ENCODE measurements at regions not wholly inside any gene's neighbourhood (a gene's known extent, or its start where the extent isn't known, plus 50 kb on each side); places are given as distances from the start of the nearest gene placed in this dataset.

DNA sequence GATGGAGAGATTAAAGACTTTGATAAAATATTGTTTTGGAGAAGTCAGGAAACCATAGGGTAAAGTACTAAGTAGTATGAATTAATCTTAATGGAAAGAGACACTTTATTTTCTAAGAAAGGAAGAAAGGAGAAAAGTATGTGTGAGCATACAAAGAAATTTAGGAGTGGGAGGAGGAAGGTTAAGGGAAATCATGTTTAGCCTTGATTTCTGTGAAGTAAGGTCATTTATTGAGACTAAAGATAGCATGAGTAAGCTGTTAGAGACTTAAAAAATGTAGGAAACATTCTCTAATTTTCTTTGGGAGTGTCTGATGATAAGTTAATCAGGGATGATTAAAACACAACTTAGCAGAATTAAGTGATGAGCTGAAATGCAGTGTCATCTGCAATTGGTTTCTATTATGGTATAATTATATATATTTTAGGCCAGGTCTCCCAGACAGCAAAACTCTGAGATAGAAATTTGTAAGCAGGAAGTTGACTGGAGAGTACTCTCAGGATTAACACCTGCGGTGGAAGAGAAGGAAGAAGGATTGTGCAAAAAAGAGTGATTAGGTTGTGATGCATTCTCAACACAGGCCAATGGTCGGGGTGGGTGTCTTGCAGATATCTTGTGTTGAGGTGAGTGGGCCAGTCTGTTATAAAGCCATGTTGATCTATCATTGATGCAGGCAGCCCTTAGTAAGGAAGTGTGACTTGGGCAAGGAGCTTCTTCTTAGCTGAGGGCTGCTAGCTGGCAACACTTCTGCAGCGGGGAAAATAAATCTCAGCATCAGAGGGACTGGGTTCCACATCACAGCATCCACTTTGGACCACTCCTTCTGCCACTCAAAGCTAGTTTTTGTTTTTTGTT is 256.2 kb downstream of the AEBP2 start:
- no peak overlapping the region for H3K4ac ChIP-seq (ENCODE audit: low read depth, low read length)
- no peak overlapping the region for H3K4me2 ChIP-seq (ENCODE audit: low read length)
- no peaks in the 10 kb centered on the region for H3K79me1 ChIP-seq (ENCODE audit: low read length)
- H3K9ac ChIP-seq (ENCODE audit: low read length) = no peak overlapping the region
- no peaks in the 10 kb centered on the region for H3K79me2 ChIP-seq (ENCODE audit: control insufficient read depth, insufficient read depth, low read length, poor library complexity)
- no peak overlapping the region for H3K18ac ChIP-seq (ENCODE audit: low read length)
- H3K27me3 ChIP-seq (ENCODE audit: insufficient read depth, low read length) = no peaks in the 10 kb centered on the region
- H3K4me1 ChIP-seq (ENCODE audit: control insufficient read depth in 1 of 2, insufficient read depth in 2 of 2, low read length in 2 of 2) = no peaks in the 10 kb centered on the region
- no peak overlapping the region for H2BK120ac ChIP-seq (ENCODE audit: insufficient read depth, low read length, poor library complexity)
- no peak overlapping the region for H2AK5ac ChIP-seq (ENCODE audit: low read length)
- H3K4me3 ChIP-seq (ENCODE audit: low read depth, low read length) = no peak overlapping the region
- no peak overlapping the region for H2AFZ ChIP-seq (ENCODE audit: insufficient read depth, low read length, poor library complexity)
- DNase-seq = no peak
- H3K36me3 ChIP-seq (ENCODE audit: control insufficient read depth in 1 of 2, insufficient read depth in 2 of 2, low read length in 2 of 2) = no peaks in the 10 kb centered on the region
- no peak overlapping the region for H2BK5ac ChIP-seq (ENCODE audit: low read depth, low read length, poor library complexity)
- H4K91ac ChIP-seq (ENCODE audit: low read depth, low read length) = no peak overlapping the region
- WGBS (ENCODE audit: extremely low coverage, insufficient coverage, insufficient read length) = no CpG with 5 or more reads among the region's 3 CpGs
- H3K27ac ChIP-seq (ENCODE audit: low read depth, low read length) = no peak overlapping the region
- no peak overlapping the region for H2BK12ac ChIP-seq (ENCODE audit: low read length)
- H3K23ac ChIP-seq (ENCODE audit: low read length) = no peak overlapping the region
- H3K9me3 ChIP-seq (ENCODE audit: insufficient read depth, low read depth, low read length) = no peaks in the 10 kb centered on the region
- H4K12ac ChIP-seq (ENCODE audit: low read depth, low read length) = no peak overlapping the region
- H3K14ac ChIP-seq (ENCODE audit: low read length) = no peak overlapping the region
- H4K8ac ChIP-seq (ENCODE audit: low read depth, low read length) = no peak overlapping the region

GRCh38 chr12:19700969-19701368 is 261.7 kb downstream of the AEBP2 start:
- Histone ChIP-seq H3K4me1 (ENCODE audit: control insufficient read depth in 1 of 2, insufficient read depth in 2 of 2, low read length in 2 of 2) (no peaks in the 10 kb centered on the region), H3K9me3 (ENCODE audit: insufficient read depth, low read depth, low read length) (peaks cover 5% of the 10 kb centered on the region), H3K4me2 (ENCODE audit: low read length) (no peak overlapping the region), H3K36me3 (ENCODE audit: control insufficient read depth in 1 of 2, insufficient read depth in 2 of 2, low read length in 2 of 2) (no peaks in the 10 kb centered on the region), H3K79me1 (ENCODE audit: low read length) (no peaks in the 10 kb centered on the region), H2BK12ac (ENCODE audit: low read length) (no peak overlapping the region), H3K23ac (ENCODE audit: low read length) (no peak overlapping the region), H3K27me3 (ENCODE audit: insufficient read depth, low read length) (no peaks in the 10 kb centered on the region), H4K12ac (ENCODE audit: low read depth, low read length) (no peak overlapping the region), H4K8ac (ENCODE audit: low read depth, low read length) (no peak overlapping the region), H3K4me3 (ENCODE audit: low read depth, low read length) (peak overlapping the region; percentile 25), H3K9ac (ENCODE audit: low read length) (no peak overlapping the region), H2BK5ac (ENCODE audit: low read depth, low read length, poor library complexity) (no peak overlapping the region), H3K27ac (ENCODE audit: low read depth, low read length) (no peak overlapping the region), H3K14ac (ENCODE audit: low read length) (no peak overlapping the region), H2AFZ (ENCODE audit: insufficient read depth, low read length, poor library complexity) (no peak overlapping the region), H2AK5ac (ENCODE audit: low read length) (no peak overlapping the region), H4K91ac (ENCODE audit: low read depth, low read length) (no peak overlapping the region), H3K18ac (ENCODE audit: low read length) (no peak overlapping the region), H2BK120ac (ENCODE audit: insufficient read depth, low read length, poor library complexity) (no peak overlapping the region), H3K4ac (ENCODE audit: low read depth, low read length) (no peak overlapping the region), H3K79me2 (ENCODE audit: control insufficient read depth, insufficient read depth, low read length, poor library complexity) (no peaks in the 10 kb centered on the region)
- no CpG with 5 or more reads among the region's 4 CpGs for WGBS (ENCODE audit: extremely low coverage, insufficient coverage, insufficient read length)
- no peak for DNase-seq

- H3K23ac ChIP-seq (ENCODE audit: low read length) = no peak overlapping the region
- H3K4me2 ChIP-seq (ENCODE audit: low read length) = no peak overlapping the region
- H4K12ac ChIP-seq (ENCODE audit: low read depth, low read length) = no peak overlapping the region
- H4K91ac ChIP-seq (ENCODE audit: low read depth, low read length) = no peak overlapping the region
- H2BK5ac ChIP-seq (ENCODE audit: low read depth, low read length, poor library complexity) = no peak overlapping the region
- H3K79me2 ChIP-seq (ENCODE audit: control insufficient read depth, insufficient read depth, low read length, poor library complexity) = no peaks in the 10 kb centered on the region
- no peaks in the 10 kb centered on the region for H3K79me1 ChIP-seq (ENCODE audit: low read length)
- H3K27me3 ChIP-seq (ENCODE audit: insufficient read depth, low read length) = no peaks in the 10 kb centered on the region
- no peak overlapping the region for H3K14ac ChIP-seq (ENCODE audit: low read length)
- H3K4ac ChIP-seq (ENCODE audit: low read depth, low read length) = no peak overlapping the region
- H2AK5ac ChIP-seq (ENCODE audit: low read length) = no peak overlapping the region
- H4K8ac ChIP-seq (ENCODE audit: low read depth, low read length) = no peak overlapping the region
- no peaks in the 10 kb centered on the region for H3K36me3 ChIP-seq (ENCODE audit: control insufficient read depth in 1 of 2, insufficient read depth in 2 of 2, low read length in 2 of 2)
- WGBS (ENCODE audit: extremely low coverage, insufficient coverage, insufficient read length) = no CpG with 5 or more reads among the region's 1 CpG
- peaks cover 5% of the 10 kb centered on the region for H3K9me3 ChIP-seq (ENCODE audit: insufficient read depth, low read depth, low read length)
- H2AFZ ChIP-seq (ENCODE audit: insufficient read depth, low read length, poor library complexity) = no peak overlapping the region
- no peak overlapping the region for H2BK120ac ChIP-seq (ENCODE audit: insufficient read depth, low read length, poor library complexity)
- H3K27ac ChIP-seq (ENCODE audit: low read depth, low read length) = no peak overlapping the region
- no peaks in the 10 kb centered on the region for H3K4me1 ChIP-seq (ENCODE audit: control insufficient read depth in 1 of 2, insufficient read depth in 2 of 2, low read length in 2 of 2)
- DNase-seq = no peak
- H2BK12ac ChIP-seq (ENCODE audit: low read length) = no peak overlapping the region
- H3K9ac ChIP-seq (ENCODE audit: low read length) = no peak overlapping the region
- no peak overlapping the region for H3K4me3 ChIP-seq (ENCODE audit: low read depth, low read length)
- no peak overlapping the region for H3K18ac ChIP-seq (ENCODE audit: low read length)
Observed at GRCh38 chr12:19704966-19705365, 265.7 kb downstream of the AEBP2 start.

- Histone ChIP-seq H3K79me1 (ENCODE audit: low read length) (no peaks in the 10 kb centered on the region), H3K79me2 (ENCODE audit: control insufficient read depth, insufficient read depth, low read length, poor library complexity) (no peaks in the 10 kb centered on the region), H2AFZ (ENCODE audit: insufficient read depth, low read length, poor library complexity) (no peak overlapping the region), H4K91ac (ENCODE audit: low read depth, low read length) (no peak overlapping the region), H3K4me2 (ENCODE audit: low read length) (no peak overlapping the region), H2BK5ac (ENCODE audit: low read depth, low read length, poor library complexity) (no peak overlapping the region), H3K27me3 (ENCODE audit: insufficient read depth, low read length) (no peaks in the 10 kb centered on the region), H3K4me3 (ENCODE audit: low read depth, low read length) (no peak overlapping the region), H3K9me3 (ENCODE audit: insufficient read depth, low read depth, low read length) (no peaks in the 10 kb centered on the region), H3K14ac (ENCODE audit: low read length) (no peak overlapping the region), H3K23ac (ENCODE audit: low read length) (no peak overlapping the region), H3K18ac (ENCODE audit: low read length) (no peak overlapping the region), H4K8ac (ENCODE audit: low read depth, low read length) (no peak overlapping the region), H2BK120ac (ENCODE audit: insufficient read depth, low read length, poor library complexity) (no peak overlapping the region), H3K27ac (ENCODE audit: low read depth, low read length) (no peak overlapping the region), H3K36me3 (ENCODE audit: control insufficient read depth in 1 of 2, insufficient read depth in 2 of 2, low read length in 2 of 2) (no peaks in the 10 kb centered on the region), H2AK5ac (ENCODE audit: low read length) (no peak overlapping the region), H2BK12ac (ENCODE audit: low read length) (no peak overlapping the region), H4K12ac (ENCODE audit: low read depth, low read length) (no peak overlapping the region), H3K9ac (ENCODE audit: low read length) (no peak overlapping the region), H3K4me1 (ENCODE audit: control insufficient read depth in 1 of 2, insufficient read depth in 2 of 2, low read length in 2 of 2) (no peaks in the 10 kb centered on the region), H3K4ac (ENCODE audit: low read depth, low read length) (no peak overlapping the region)
- WGBS (ENCODE audit: extremely low coverage, insufficient coverage, insufficient read length) = no CpG with 5 or more reads among the region's 1 CpG
- DNase-seq = no peak
Observed at GRCh38 chr12:19706936-19707335, 267.6 kb downstream of the AEBP2 start.
